Activated naive CD8-positive, alpha-beta T cell treated with anti-CD3 and anti-CD28 coated beads, Interleukin-2, amount 10 ng/mL, durations not matched to agents 7 days and 5 days (primary cell): ENCODE measurements at regions not wholly inside any gene's neighbourhood (a gene's known extent, or its start where the extent isn't known, plus 50 kb on each side); places are given as distances from the start of the nearest gene placed in this dataset.

Source experiments
- ATAC-seq: fragments of 150-1000 bp; cut with Tn5 transposase; one replicate; pipeline ENCODE4 v1.10.0; 2021; ENCODE audit warnings: low read depth, moderate library complexity
- POLR2A ChIA-PET: fragments of 350-600 bp; sonication (Branson Sonifier 250); formaldehyde crosslinking; loops from one replicate; lab custom pipeline; 2021; ENCODE audit warnings: antibody characterized with exemption; lab: Charles Lee
- DNase-seq: peaks from one replicate; pipeline ENCODE4 v3.0.0; 2021
- H3K27ac Mint-ChIP-seq: one replicate; pipeline ENCODE4 v1.8.0; 2022; ENCODE audit warnings: mild to moderate bottlenecking, mixed read lengths
- H3K27me3 Mint-ChIP-seq: one replicate; pipeline ENCODE4 v1.8.0; 2022; ENCODE audit warnings: mild to moderate bottlenecking, moderate library complexity, mixed read lengths
- H3K36me3 Mint-ChIP-seq: one replicate; pipeline ENCODE4 v1.8.0; 2021; ENCODE audit warnings: mild to moderate bottlenecking, mixed read lengths
- H3K4me1 Mint-ChIP-seq: one replicate; pipeline ENCODE4 v1.8.0; 2021; ENCODE audit warnings: mixed read lengths
- H3K4me3 Mint-ChIP-seq: one replicate; pipeline ENCODE4 v1.8.0; 2022; ENCODE audit warnings: mild to moderate bottlenecking, moderate library complexity, mixed read lengths
- H3K9me3 Mint-ChIP-seq: one replicate; pipeline ENCODE4 v1.8.0; 2021; ENCODE audit warnings: mixed read lengths

DNA sequence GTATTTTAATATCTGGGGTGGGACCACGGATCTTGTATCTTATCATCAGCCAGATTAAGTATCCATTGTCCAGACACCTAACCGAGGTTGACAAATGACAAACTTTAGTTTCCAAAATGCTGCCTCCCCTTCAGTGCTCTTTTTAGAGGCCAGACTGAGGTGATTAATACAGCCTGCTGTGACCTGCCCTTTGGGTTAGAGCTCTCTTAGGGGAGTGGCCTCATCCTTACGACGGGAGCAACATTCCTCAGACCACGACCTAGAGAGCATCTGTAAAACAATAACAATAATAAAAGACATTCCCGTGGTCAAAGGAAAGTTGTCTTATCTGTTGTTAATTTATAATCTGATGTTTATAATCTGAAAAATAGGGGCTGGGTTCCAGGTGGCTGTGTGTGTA is 405.3 kb downstream of the LPIN1 start:
- Mint-ChIP-seq H3K27ac (no peak overlapping the region), H3K27me3 (peaks cover 5% of the 10 kb centered on the region), H3K4me1 (no peaks in the 10 kb centered on the region), H3K4me3 (no peak overlapping the region), H3K36me3 (no peaks in the 10 kb centered on the region), H3K9me3 (no peaks in the 10 kb centered on the region)
- POLR2A ChIA-PET, result no interaction called here
- DNase-seq (no peak), ATAC-seq (no peak)

DNA sequence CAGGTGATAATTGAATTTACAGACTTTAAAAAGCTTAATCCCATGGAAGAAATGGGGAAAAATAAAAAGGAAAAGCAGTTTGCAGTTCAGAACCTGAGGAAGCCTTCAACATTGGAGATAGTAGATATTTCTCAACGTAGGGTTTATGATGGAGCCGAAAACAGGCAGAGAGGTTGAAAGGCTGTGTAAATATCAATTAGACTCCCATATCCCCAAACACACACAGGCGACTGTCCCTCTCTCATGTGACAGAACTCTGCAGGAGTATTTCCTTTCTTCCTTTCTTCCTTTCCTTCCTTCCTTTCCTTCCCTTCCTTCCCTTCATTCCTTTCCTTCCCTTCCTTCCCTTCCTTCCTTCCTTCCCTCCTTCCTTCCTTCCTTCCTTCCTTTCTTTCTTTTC is 406.5 kb downstream of the LPIN1 start:
- Mint-ChIP-seq H3K4me1 (no peaks in the 10 kb centered on the region), H3K9me3 (no peaks in the 10 kb centered on the region), H3K27me3 (peaks cover 5% of the 10 kb centered on the region), H3K36me3 (no peaks in the 10 kb centered on the region), H3K27ac (no peak overlapping the region), H3K4me3 (no peak overlapping the region)
- ATAC-seq (no peak), DNase-seq (no peak)
- POLR2A ChIA-PET, result no interaction called here

DNA sequence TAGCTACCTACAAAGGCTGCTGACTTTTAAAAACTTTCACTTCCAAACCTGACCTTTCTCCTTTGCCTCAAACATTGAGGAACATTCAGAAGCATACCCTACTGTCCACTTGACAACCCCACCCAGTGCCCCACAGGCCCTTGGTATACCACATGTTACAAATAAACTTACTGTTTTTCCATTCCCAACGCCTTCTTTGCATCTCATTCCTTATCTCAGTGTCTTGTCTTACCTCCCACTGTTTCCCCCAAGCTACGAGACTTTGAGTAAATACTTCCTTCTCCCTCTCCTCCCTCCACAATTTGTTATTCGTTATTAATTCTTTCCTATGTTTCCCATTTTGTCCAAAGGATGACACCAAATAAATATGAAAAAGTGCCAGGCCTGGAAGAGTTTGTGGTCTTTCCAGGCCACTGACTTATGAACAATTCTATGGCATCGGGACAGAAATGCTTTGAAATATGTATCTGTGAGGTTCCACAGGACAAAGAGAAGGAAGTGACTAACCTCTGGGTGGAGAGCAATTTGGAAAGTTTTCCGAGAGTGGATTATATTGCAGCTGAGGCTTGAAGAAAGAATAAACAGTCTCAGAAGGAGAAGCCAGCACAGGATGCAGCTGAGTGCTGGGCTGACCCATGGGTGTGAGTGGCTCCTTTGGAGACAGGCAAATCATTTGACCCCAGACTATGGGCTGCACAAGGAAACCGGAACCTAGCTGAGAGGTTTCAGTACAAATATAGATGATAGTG is 409.0 kb downstream of the LPIN1 start:
- H3K36me3 Mint-ChIP-seq, result peaks cover 1% of the 10 kb centered on the region
- H3K27ac Mint-ChIP-seq, result no peak overlapping the region
- no peaks in the 10 kb centered on the region for H3K9me3 Mint-ChIP-seq
- H3K27me3 Mint-ChIP-seq, result peaks cover 5% of the 10 kb centered on the region
- H3K4me3 Mint-ChIP-seq, result no peak overlapping the region
- DNase-seq, result no peak
- no peaks in the 10 kb centered on the region for H3K4me1 Mint-ChIP-seq
- POLR2A ChIA-PET, result interaction anchor here (0.8 kb wide), 1 partner anchor 14 kb away, joined by 4 read pairs; no protein-coding TSS in a partner anchor
- ATAC-seq, result no peak

DNA sequence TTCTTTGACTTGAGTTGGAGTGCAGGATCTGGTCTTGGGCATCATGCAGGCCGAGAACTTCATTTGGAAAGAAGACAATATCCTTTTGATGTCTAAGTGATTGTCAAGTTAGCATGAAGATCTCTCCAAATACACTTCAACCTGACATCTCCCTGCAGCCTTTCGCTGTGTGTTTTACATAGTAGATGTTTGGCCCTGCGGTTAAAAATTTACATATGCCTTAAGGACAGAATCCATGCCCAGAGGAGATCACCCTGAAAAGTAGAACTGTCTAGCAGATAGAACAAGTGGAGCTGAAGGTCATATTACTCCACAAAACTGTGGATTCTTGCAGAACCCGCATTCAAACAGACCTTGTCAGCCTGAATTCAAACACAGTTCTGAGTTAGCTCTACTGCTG is 409.9 kb downstream of the LPIN1 start:
- H3K36me3 Mint-ChIP-seq, result peaks cover 1% of the 10 kb centered on the region

DNA sequence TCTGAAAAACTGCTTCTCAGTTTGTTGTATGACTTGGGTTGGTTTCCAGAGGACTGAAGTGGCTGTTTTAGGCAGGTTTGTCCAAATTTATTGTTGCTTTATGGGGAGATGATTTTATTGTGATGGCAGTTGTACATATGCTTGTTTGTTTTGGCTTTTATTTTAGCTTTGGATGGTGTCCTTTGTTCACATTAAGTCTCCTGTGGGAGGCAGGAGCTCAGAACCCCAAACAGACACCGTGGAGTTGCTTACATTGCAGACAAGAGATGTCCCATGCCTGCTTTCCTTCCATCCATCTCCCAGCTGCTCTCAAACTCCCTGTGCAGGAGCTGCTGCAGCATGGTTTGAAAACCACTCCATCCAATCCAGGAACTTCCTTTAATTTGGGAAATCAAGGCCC is 414.7 kb downstream of the LPIN1 start:
- POLR2A ChIA-PET, result no interaction called here
- Mint-ChIP-seq H3K9me3 (no peaks in the 10 kb centered on the region), H3K4me3 (no peak overlapping the region), H3K27ac (no peak overlapping the region), H3K36me3 (peaks cover 4% of the 10 kb centered on the region), H3K27me3 (no peaks in the 10 kb centered on the region), H3K4me1 (peaks cover 1% of the 10 kb centered on the region)
- ATAC-seq (no peak), DNase-seq (no peak)

More for the DNA sequence above, 409.9 kb downstream of the LPIN1 start:
- H3K27me3 Mint-ChIP-seq, result peaks cover 5% of the 10 kb centered on the region
- DNase-seq, result no peak
- H3K9me3 Mint-ChIP-seq, result no peaks in the 10 kb centered on the region
- no peak overlapping the region for H3K4me3 Mint-ChIP-seq
- no peak overlapping the region for H3K27ac Mint-ChIP-seq
- ATAC-seq, result no peak
- POLR2A ChIA-PET, result no interaction called here
- no peaks in the 10 kb centered on the region for H3K4me1 Mint-ChIP-seq

DNA sequence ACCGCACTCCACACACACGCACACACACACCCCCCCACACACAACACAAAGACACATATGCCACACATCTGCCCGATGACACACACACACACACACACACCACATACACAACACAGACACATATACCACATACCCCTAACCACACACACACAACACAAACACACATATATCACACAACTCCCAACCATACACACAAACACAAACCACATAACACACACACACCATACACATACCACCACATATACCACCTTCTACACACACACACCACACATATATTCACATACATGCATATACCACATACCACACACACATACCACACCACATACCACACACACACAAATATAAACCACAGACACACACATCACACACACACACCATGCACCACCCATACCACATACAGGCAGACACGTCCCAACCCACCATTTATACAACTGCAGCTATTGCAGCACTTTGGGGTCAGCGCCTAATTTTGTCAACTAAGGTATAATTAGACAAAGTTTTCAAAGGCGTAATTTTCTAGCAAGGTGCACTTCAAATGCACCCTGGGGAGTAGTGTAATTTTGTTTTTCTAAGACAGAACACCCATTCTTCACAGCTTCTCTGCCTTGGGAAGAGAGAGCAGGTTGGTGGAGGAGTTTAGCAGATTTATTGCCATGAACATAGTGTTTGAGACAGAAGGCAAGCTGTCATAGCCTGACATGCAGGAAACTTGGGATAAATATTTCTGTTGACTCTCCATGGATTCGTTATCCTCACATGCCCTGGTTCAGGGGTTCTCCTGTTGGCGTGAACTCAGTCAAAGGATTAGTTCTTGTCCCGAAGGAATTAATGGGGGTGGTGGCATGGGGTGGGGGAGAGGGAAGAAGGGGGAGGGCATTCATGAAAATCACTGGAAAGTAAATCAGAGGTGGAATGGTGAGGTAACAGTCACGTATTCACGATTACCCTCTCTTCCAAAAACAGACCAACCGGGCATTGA is 416.1 kb downstream of the LPIN1 start:
- DNase-seq, result no peak
- POLR2A ChIA-PET, result no interaction called here
- peaks cover 4% of the 10 kb centered on the region for H3K36me3 Mint-ChIP-seq
- no peaks in the 10 kb centered on the region for H3K27me3 Mint-ChIP-seq
- H3K27ac Mint-ChIP-seq, result peak overlapping the region; percentile 32
- no peaks in the 10 kb centered on the region for H3K9me3 Mint-ChIP-seq
- peaks cover 1% of the 10 kb centered on the region for H3K4me1 Mint-ChIP-seq
- no peak for ATAC-seq
- H3K4me3 Mint-ChIP-seq, result no peak overlapping the region

DNA sequence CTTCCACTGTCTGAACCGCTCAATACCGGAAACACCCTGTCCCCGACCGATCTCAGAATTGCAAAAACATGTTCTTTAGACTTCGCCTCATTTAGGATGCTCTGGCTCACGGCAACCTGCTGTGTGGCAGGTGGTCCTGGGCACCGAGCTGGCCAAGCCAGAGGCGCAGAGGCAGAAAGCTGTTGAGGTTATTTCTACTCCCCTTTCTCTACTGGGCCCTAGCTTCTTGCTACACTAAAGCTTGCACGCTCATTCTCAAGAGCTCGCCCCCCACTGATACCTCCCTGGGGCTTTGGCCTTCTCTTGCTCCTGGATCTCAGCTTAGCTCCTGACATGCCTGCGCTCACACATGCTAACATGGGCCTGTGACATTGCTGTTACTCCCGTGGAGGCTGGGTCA is 417.4 kb downstream of the LPIN1 start:
- POLR2A ChIA-PET, result no interaction called here
- H3K4me3 Mint-ChIP-seq, result no peak overlapping the region

DNA sequence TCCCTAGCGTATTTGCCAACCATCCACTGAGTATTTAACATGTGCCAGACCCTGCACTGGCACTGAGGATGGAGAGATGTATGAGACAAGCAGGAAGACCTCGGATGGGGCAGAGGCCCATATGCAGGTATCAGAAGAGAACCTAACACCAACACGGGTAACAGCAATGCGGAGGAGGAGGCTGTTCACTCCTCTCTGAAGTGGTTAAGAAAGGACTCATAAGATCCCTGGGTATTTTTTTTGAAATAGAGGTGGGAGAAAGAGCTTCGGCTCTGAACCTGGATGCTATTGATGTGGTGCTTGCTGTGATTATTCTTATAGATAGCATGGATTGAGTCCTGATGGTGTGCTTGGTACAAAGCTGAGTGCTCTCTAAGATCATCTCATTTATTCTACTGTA is 418.3 kb downstream of the LPIN1 start:
- DNase-seq (no peak), ATAC-seq (no peak)
- peaks cover 2% of the 10 kb centered on the region for H3K36me3 Mint-ChIP-seq
- peaks cover 11% of the 10 kb centered on the region for H3K4me1 Mint-ChIP-seq
- no peaks in the 10 kb centered on the region for H3K9me3 Mint-ChIP-seq
- no peak overlapping the region for H3K4me3 Mint-ChIP-seq
- H3K27ac Mint-ChIP-seq, result no peak overlapping the region
- POLR2A ChIA-PET, result no interaction called here
- H3K27me3 Mint-ChIP-seq, result no peaks in the 10 kb centered on the region

More for the DNA sequence above, 417.4 kb downstream of the LPIN1 start:
- peaks cover 4% of the 10 kb centered on the region for H3K4me1 Mint-ChIP-seq
- ATAC-seq (no peak), DNase-seq (no peak)
- H3K9me3 Mint-ChIP-seq, result no peaks in the 10 kb centered on the region
- H3K27me3 Mint-ChIP-seq, result no peaks in the 10 kb centered on the region
- no peak overlapping the region for H3K27ac Mint-ChIP-seq
- peaks cover 4% of the 10 kb centered on the region for H3K36me3 Mint-ChIP-seq

DNA sequence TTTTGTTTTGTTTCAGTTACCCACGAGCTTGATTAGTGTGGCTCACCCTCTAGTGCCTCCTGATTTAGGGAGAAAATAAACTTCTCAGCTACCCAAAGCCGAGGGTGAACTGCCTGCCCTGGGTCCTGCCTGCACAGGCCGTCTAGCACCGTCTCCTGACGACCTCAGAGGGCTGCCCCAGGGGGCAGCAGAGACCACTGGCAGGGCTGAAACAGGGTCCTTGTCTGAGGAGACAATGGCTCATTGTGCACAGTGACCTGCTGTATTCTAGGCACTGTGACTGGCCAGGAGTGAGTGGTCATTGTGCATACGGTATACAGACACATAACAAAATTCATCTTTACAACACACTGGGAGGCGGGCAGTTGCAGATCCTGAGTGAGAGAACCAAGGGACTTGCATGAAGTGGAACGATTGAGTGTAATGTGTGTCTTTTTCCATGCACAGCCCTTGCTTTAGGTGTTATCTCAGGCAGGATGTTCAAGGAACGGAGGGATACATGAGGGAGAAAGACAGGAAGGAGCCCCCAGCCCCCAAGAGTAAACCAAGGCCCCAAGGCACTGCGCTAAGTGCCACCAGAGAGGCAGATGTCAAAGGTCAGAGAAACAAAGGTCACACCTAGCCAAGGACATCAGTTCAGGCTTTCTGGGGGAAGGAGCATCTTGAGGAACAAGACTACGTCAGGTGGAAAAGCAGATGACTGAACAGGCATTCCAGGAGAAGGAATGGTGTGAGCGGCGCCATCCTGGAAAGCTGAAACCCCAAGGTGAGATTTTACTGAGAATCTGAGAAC is 421.3 kb downstream of the LPIN1 start:
- Mint-ChIP-seq H3K9me3 (peaks cover 1% of the 10 kb centered on the region), H3K27me3 (peaks cover 2% of the 10 kb centered on the region), H3K4me1 (peaks cover 14% of the 10 kb centered on the region), H3K27ac (no peak overlapping the region), H3K36me3 (peaks cover 2% of the 10 kb centered on the region), H3K4me3 (no peak overlapping the region)
- ATAC-seq (no peak), DNase-seq (no peak)
- POLR2A ChIA-PET, result no interaction called here

DNA sequence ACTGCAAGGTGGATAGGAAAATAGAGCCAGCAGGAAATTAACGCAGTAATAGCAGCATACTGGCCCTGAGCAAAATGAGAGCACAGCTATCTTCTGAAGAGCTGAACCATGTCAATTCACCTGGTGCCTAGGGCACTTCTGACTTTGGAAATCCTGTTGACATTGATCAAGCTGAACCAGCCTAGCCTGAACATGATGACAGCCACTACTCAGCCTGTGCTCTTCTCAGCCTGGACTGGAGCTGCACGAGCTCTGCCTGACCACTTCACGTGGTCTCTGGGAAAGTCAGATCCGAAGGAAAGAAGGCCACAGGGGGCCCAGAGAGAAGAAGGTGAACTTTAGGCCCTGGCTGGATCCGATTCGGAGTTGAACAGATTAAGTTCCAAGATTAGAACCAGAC is 421.9 kb downstream of the LPIN1 start:
- H3K36me3 Mint-ChIP-seq, result peaks cover 2% of the 10 kb centered on the region
- H3K27ac Mint-ChIP-seq, result no peak overlapping the region
- peaks cover 14% of the 10 kb centered on the region for H3K4me1 Mint-ChIP-seq
- no peak overlapping the region for H3K4me3 Mint-ChIP-seq
- POLR2A ChIA-PET, result interaction anchor here (0.8 to 1.1 kb wide), 2 partner anchors 13 to 104 kb away, joined by 3 to 4 read pairs; no protein-coding TSS in a partner anchor
- ATAC-seq (no peak), DNase-seq (no peak)
- peaks cover 2% of the 10 kb centered on the region for H3K27me3 Mint-ChIP-seq
- peaks cover 1% of the 10 kb centered on the region for H3K9me3 Mint-ChIP-seq

DNA sequence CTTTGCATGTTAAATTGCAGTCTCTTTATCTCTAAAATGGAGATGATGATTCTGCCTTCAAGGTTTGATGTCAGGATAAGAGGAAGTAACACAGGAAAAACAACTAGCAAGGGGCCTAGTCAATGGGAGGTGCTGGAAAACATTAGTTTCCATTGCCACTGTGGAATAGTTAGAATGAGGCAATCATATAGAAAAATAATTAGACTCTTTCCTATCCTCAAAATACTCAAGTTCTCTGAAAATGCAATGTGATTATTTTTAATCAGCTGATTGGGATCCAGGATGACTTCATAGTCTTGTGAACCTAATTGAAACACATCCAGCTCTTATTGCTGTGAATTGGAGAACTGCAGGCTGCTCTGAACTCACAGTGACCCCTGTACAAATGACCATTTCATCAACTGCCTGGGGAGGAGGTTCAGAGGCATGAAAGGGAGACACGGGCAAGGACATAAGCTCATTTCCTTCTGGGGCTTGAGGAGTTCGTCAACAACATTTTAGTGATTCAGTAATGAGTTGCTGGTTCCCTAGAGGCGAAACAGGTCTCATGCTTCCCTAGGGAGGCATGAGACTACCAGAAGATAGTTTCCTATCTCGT is 422.5 kb downstream of the LPIN1 start:
- peak overlapping the region; percentile 66 for H3K27ac Mint-ChIP-seq
- H3K4me1 Mint-ChIP-seq, result peaks cover 14% of the 10 kb centered on the region
- POLR2A ChIA-PET, result interaction anchor here (0.8 to 1.1 kb wide), 2 partner anchors 13 to 105 kb away, joined by 3 to 4 read pairs; no protein-coding TSS in a partner anchor
- H3K9me3 Mint-ChIP-seq, result peaks cover 1% of the 10 kb centered on the region
- DNase-seq, result no peak
- peaks cover 2% of the 10 kb centered on the region for H3K36me3 Mint-ChIP-seq
- ATAC-seq, result no peak
- H3K4me3 Mint-ChIP-seq, result peak overlapping the region; percentile 58
- peaks cover 2% of the 10 kb centered on the region for H3K27me3 Mint-ChIP-seq

DNA sequence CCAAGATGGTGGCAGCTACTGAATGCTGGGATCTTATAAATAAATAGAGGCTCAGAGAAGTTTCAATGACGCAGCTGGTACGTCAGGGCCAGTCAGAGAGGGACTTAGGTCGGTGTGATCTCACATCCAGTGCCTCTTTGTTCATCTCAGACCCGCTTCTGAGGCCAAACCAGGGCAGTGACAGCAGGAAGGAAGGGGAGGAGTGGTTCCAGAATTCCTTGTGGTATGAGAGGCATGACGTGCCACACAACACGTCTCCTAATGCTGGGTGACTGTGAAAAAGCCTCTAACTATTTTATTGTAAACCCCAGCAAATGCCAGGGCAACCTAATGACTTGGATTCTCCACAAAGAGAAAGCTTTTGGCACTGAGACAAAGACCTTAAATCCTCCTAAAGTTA is 423.3 kb downstream of the LPIN1 start:
- H3K36me3 Mint-ChIP-seq, result peaks cover 2% of the 10 kb centered on the region
- H3K27ac Mint-ChIP-seq, result peak overlapping the region; percentile 43
- no peak for DNase-seq
- ATAC-seq, result peak; percentile 45
- H3K27me3 Mint-ChIP-seq, result peaks cover 2% of the 10 kb centered on the region
- POLR2A ChIA-PET, result interaction anchor here (1.1 kb wide), 1 partner anchor 14 kb away, joined by 4 read pairs; no protein-coding TSS in a partner anchor
- peaks cover 1% of the 10 kb centered on the region for H3K9me3 Mint-ChIP-seq
- peak overlapping the region; percentile 9 for H3K4me3 Mint-ChIP-seq
- peaks cover 14% of the 10 kb centered on the region for H3K4me1 Mint-ChIP-seq
